ENCODE measurements at regions not wholly inside any gene's neighbourhood (a gene's known extent, or its start where the extent isn't known, plus 50 kb on each side); places are given as distances from the start of the nearest gene placed in this dataset.

DNA sequence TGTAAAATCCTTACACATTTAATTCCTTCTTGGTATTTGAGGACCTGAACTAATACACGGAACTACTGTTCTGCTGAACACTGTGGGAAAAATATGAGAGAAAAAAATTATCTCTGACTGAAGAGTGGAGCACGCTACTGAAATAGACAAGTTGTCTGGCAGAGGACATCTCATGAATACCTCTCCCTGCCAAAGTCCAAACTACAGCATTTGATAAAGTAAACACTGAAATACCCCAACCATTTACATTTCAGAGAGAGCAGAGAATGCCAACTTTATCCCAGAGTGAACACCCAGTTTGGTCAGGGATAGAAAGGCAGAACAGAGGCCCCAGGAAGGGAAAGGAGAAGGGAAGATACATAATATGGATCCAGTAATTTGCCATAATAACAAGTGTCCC, 920.7 kb downstream of the SQOR start:
- DNase-seq (ENCODE audit: low read depth, low spot score): no peak
- BruUV-seq (replicated peaks): no TSS peak
- no peak for TF ChIP-seq SIN3A (IDR thresholded peaks at IDR 0.05; ENCODE audit: borderline replicate concordance, insufficient read depth, low read depth, low read length)
- no peak for TF ChIP-seq TCF7L2 (IDR thresholded peaks at IDR 0.05; ENCODE audit: low read depth, low read length)
- no peak for TF ChIP-seq POLR2AphosphoS5 (IDR thresholded peaks at IDR 0.05; ENCODE audit: low read depth, low read length)
- TF ChIP-seq, protein P1, sequence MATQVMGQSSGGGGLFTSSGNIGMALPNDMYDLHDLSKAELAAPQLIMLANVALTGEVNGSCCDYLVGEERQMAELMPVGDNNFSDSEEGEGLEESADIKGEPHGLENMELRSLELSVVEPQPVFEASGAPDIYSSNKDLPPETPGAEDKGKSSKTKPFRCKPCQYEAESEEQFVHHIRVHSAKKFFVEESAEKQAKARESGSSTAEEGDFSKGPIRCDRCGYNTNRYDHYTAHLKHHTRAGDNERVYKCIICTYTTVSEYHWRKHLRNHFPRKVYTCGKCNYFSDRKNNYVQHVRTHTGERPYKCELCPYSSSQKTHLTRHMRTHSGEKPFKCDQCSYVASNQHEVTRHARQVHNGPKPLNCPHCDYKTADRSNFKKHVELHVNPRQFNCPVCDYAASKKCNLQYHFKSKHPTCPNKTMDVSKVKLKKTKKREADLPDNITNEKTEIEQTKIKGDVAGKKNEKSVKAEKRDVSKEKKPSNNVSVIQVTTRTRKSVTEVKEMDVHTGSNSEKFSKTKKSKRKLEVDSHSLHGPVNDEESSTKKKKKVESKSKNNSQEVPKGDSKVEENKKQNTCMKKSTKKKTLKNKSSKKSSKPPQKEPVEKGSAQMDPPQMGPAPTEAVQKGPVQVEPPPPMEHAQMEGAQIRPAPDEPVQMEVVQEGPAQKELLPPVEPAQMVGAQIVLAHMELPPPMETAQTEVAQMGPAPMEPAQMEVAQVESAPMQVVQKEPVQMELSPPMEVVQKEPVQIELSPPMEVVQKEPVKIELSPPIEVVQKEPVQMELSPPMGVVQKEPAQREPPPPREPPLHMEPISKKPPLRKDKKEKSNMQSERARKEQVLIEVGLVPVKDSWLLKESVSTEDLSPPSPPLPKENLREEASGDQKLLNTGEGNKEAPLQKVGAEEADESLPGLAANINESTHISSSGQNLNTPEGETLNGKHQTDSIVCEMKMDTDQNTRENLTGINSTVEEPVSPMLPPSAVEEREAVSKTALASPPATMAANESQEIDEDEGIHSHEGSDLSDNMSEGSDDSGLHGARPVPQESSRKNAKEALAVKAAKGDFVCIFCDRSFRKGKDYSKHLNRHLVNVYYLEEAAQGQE (IDR thresholded peaks at IDR 0.05; ENCODE audit: insufficient read depth in 1 of 2, low read depth in 2 of 2, low read length in 1 of 2): no peak
- TF ChIP-seq, protein P2, sequence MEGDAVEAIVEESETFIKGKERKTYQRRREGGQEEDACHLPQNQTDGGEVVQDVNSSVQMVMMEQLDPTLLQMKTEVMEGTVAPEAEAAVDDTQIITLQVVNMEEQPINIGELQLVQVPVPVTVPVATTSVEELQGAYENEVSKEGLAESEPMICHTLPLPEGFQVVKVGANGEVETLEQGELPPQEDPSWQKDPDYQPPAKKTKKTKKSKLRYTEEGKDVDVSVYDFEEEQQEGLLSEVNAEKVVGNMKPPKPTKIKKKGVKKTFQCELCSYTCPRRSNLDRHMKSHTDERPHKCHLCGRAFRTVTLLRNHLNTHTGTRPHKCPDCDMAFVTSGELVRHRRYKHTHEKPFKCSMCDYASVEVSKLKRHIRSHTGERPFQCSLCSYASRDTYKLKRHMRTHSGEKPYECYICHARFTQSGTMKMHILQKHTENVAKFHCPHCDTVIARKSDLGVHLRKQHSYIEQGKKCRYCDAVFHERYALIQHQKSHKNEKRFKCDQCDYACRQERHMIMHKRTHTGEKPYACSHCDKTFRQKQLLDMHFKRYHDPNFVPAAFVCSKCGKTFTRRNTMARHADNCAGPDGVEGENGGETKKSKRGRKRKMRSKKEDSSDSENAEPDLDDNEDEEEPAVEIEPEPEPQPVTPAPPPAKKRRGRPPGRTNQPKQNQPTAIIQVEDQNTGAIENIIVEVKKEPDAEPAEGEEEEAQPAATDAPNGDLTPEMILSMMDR (IDR thresholded peaks at IDR 0.05): no peak
- Histone ChIP-seq H3K27me3 (ENCODE audit: control insufficient read depth, insufficient read depth, low read length) (no peaks in the 10 kb centered on the region), H3K9me3 (ENCODE audit: control insufficient read depth, insufficient read depth, low read depth, low read length) (no peaks in the 10 kb centered on the region), H3K4me3 (ENCODE audit: low read depth in 2 of 2, low read length in 2 of 2) (no peak overlapping the region), H3K27ac (ENCODE audit: low read length) (no peak overlapping the region), H3K36me3 (ENCODE audit: control insufficient read depth, insufficient read depth, low read length) (no peaks in the 10 kb centered on the region), H3K4me1 (ENCODE audit: control insufficient read depth, insufficient read depth, low read length) (no peaks in the 10 kb centered on the region)
- ATAC-seq: no peak
- in situ Hi-C loops (cut with HindIII; ENCODE audit: low pct_unique_long_range_greater_than_20kb, low sequenced_read_pairs) (no loop called here), intact Hi-C loops (cut with micrococcal nuclease; ENCODE audit: unreplicated experiment) (no loop called here)
- ChIA-PET POLR2A (no interaction called here), CTCF (interaction anchor here (0.6 kb wide), 1 partner anchor 1371 kb away, joined by 12 read pairs; no protein-coding TSS in a partner anchor)

DNA sequence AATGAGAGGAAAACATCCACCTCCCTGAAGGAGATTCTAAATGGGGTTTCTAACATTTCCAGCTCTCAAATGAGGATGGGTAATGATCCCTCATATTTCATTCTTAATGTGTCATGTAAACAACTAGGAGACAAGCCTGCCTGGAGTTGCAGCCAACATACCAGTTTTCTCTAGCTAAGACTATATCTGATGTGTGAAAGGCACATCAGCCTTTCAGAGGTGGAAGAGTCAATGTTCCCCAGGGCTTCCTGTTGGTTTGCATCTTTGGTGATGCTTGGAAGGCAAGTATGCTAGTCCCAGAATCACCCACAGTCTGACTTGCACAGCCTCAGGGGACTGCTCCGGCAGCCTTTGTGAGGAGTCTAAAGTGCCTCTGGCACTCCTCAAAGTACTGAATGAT, 921.2 kb downstream of the SQOR start:
- ATAC-seq (no peak), DNase-seq (ENCODE audit: low read depth, low spot score) (no peak)
- BruUV-seq (replicated peaks): no TSS peak
- CTCF ChIA-PET: interaction anchor here (0.6 kb wide), 1 partner anchor 1370 kb away, joined by 12 read pairs; no protein-coding TSS in a partner anchor
- in situ Hi-C loops (cut with HindIII; ENCODE audit: low pct_unique_long_range_greater_than_20kb, low sequenced_read_pairs): no loop called here
- POLR2A ChIA-PET: no interaction called here
- Histone ChIP-seq H3K4me1 (ENCODE audit: control insufficient read depth, insufficient read depth, low read length) (no peaks in the 10 kb centered on the region), H3K36me3 (ENCODE audit: control insufficient read depth, insufficient read depth, low read length) (no peaks in the 10 kb centered on the region), H3K9me3 (ENCODE audit: control insufficient read depth, insufficient read depth, low read depth, low read length) (no peaks in the 10 kb centered on the region), H3K4me3 (ENCODE audit: low read depth in 2 of 2, low read length in 2 of 2) (no peak overlapping the region), H3K27me3 (ENCODE audit: control insufficient read depth, insufficient read depth, low read length) (no peaks in the 10 kb centered on the region), H3K27ac (ENCODE audit: low read length) (no peak overlapping the region)
- TF ChIP-seq SIN3A (IDR thresholded peaks at IDR 0.05; ENCODE audit: borderline replicate concordance, insufficient read depth, low read depth, low read length): no peak
- intact Hi-C loops (cut with micrococcal nuclease; ENCODE audit: unreplicated experiment): no loop called here

DNA sequence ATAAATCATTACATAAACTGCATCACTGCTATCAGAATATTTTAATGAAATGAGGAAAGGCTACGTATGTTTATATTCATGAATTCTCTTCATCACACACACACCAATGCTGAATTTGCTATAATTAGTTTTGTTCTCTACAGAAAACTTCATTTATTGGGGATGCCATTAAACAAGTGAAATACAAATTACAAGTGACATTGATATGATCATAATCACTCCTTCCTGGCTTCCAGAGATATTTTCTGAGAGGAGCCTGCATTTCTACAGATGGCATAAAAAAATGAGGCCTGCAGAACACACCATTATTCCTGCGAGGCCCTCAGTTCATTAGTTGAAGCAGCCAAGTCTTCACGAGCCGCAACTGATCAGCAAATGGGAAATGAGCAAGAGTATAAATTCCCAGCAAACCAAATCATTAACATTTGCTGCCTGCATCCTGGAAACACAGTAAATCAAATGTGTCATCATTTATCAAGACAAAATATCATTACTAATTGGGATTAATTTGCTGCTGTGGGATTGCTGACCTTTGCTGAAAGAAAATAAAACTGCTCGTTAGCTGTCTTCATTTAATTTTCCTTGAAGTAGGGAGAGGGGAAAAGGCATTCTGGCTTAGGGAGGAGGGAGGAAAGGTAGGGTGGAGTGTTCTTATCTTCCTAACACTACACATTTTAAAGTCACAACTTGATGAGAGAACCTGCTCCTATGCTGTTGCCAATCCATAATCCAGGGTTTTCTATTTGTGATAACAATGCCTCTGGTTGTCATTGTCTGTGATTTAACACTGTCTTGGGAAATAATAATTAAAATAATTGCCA, 921.9 kb downstream of the SQOR start:
- no peak overlapping the region for H3K27ac ChIP-seq (ENCODE audit: low read length)
- BruUV-seq (replicated peaks): no TSS peak
- ChIA-PET POLR2A (no interaction called here), CTCF (no interaction called here)
- TF ChIP-seq POLR2AphosphoS5 (IDR thresholded peaks at IDR 0.05; ENCODE audit: low read depth, low read length) (no peak), SIN3A (IDR thresholded peaks at IDR 0.05; ENCODE audit: borderline replicate concordance, insufficient read depth, low read depth, low read length) (no peak), TCF7L2 (IDR thresholded peaks at IDR 0.05; ENCODE audit: low read depth, low read length) (no peak)
- TF ChIP-seq, protein P1 (IDR thresholded peaks at IDR 0.05; ENCODE audit: insufficient read depth in 1 of 2, low read depth in 2 of 2, low read length in 1 of 2): no peak
- TF ChIP-seq, protein P2 (IDR thresholded peaks at IDR 0.05): no peak
- H3K27me3 ChIP-seq (ENCODE audit: control insufficient read depth, insufficient read depth, low read length): no peaks in the 10 kb centered on the region
- no peak overlapping the region for H3K4me3 ChIP-seq (ENCODE audit: low read depth in 2 of 2, low read length in 2 of 2)
- no peaks in the 10 kb centered on the region for H3K4me1 ChIP-seq (ENCODE audit: control insufficient read depth, insufficient read depth, low read length)
- in situ Hi-C loops (cut with HindIII; ENCODE audit: low pct_unique_long_range_greater_than_20kb, low sequenced_read_pairs) (no loop called here), intact Hi-C loops (cut with micrococcal nuclease; ENCODE audit: unreplicated experiment) (no loop called here)
- no peaks in the 10 kb centered on the region for H3K36me3 ChIP-seq (ENCODE audit: control insufficient read depth, insufficient read depth, low read length)
- DNase-seq (ENCODE audit: low read depth, low spot score): no peak
- no peaks in the 10 kb centered on the region for H3K9me3 ChIP-seq (ENCODE audit: control insufficient read depth, insufficient read depth, low read depth, low read length)
- no peak for ATAC-seq
